ELF-1 (cell line): ENCODE measurements at regions not wholly inside any gene's neighbourhood (a gene's known extent, or its start where the extent isn't known, plus 50 kb on each side); places are given as distances from the start of the nearest gene placed in this dataset.

ENCODE experiments used
- DNase-seq: peaks from one replicate; pipeline ENCODE4 v3.0.0-alpha.2; 2016; ENCODE audit warnings: low read depth, low spot score

- no peak for DNase-seq
Measured at GRCh38 chr4:120314969-120315368, 248.3 kb upstream of the MAD2L1 start.

DNA sequence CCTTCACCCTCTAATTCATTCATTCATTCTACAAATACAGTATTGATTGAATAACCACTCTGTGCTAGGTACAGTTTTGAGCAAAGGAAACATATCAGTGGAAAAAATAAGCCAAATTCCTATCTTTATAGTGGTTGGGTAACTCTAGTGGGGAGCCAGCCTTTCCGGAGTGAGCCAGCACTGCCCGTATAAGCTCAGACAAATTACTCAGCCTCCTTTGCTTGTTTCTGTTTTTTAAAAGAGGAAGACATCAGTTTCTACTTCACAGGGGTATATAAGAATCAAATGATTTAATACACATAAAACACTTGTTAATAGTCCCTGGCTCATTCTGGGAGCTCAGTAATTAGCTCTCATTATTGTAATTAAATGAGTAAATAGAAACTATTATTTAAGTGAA is 238.2 kb upstream of the MAD2L1 start:
- no peak for DNase-seq

- no peak for DNase-seq
Measured at GRCh38 chr4:120299631-120300030, 233.0 kb upstream of the MAD2L1 start.

- no peak for DNase-seq
Measured at GRCh38 chr4:120293341-120293740, 226.7 kb upstream of the MAD2L1 start.

GRCh38 chr4:120291541-120291940 is 224.9 kb upstream of the MAD2L1 start:
- DNase-seq, result no peak

GRCh38 chr4:120290553-120290952 is 223.9 kb upstream of the MAD2L1 start:
- no peak for DNase-seq

- DNase-seq, result no peak
Measured at GRCh38 chr4:120286813-120287212, 220.2 kb upstream of the MAD2L1 start.

GRCh38 chr4:120281581-120281980 is 214.9 kb upstream of the MAD2L1 start:
- DNase-seq, result no peak

DNA sequence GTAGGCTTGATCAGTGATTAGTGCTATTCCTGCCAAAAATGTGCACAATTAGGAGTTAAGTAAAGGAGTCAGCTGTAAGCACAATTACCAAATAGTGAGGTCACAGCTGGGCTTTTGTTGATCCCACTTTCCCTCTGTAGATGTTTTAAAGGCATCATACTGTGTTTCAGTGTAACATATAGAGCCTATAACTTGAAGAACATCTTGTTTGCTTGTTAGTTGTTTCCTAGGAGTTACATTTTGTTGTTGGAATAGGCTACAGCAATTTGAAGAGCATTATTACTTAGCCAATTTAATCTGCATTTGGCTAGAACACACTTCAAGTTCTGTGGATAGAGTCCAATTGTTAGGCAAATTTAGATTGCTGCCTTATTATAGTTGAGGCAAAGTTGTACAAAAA is 210.7 kb upstream of the MAD2L1 start:
- DNase-seq, result no peak

GRCh38 chr4:120266602-120267001 is 200.0 kb upstream of the MAD2L1 start:
- no peak for DNase-seq

DNA sequence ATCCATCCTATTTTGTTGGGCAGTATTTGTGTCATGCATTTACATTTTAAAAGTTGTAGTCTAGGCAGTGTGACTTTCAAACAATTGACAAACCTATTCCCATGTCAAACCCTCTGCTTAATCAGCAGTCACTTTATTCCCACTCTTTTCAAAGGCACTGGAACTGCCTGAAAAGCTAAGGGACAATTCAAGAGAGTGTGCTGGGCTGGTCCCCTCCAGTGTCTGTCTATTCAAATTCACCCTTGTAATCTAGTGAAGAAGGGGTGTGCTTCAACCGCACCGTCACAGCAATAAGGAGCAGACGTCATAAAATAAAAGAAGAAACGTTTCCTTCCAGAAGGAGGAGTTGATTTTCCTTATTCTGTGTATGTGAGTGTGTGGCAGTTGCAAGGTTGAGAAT is 197.0 kb upstream of the MAD2L1 start:
- DNase-seq, result no peak

GRCh38 chr4:120261117-120261516 is 194.5 kb upstream of the MAD2L1 start:
- no peak for DNase-seq

GRCh38 chr4:120256112-120256775 is 189.6 kb upstream of the MAD2L1 start:
- DNase-seq, result peak; percentile 71

DNA sequence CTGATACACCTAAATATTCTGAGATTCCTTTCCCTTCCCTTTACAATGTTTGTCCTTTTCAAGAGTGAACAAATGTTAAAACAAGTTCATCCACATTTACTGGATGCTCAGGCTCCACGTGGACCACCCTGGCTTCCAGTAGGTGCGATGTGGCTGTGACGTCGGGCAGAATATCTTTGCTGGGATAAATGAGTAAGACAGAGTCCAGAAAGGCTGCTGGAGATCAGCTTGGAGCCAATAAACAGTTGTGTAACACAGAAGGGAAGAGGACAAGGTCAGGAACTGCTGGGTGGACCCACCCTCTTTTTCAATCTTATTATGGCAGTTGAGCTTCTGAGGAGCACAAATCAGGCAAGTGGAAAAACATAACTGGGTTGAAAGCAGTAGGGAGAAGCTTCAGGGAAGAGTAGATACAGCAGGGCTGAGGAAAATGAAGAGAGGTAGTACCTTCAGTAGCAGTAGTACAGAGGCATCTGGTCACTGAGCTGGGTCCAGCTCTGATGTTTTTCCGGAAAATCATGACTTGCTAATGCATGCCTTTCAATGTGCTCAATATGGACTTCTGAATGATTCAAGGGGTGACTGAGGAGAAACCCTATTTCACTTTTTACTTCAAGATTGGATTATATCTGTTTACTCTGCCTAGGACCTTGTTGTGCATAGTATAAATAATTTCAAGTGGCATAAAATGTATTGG is 171.8 kb upstream of the MAD2L1 start:
- no peak for DNase-seq

DNA sequence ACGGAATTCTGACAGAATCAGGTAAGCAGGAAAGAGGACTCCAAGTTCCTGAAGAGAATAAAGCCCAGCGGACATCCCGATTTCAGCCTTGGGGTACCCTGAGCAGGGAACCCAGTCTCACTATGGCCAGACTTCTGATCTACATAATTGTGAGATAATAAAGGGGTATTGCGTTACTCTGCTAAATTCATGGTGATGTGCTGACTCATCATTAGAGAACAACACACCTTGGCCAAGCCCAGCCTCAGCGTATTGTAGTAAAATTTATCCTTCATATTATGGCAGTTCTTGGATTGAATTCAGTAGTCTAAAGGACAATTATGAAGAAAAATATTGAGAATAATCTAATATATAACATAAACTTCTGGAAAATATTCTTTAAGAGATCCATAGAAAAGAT is 170.2 kb upstream of the MAD2L1 start:
- DNase-seq, result no peak

- no peak for DNase-seq
Measured at GRCh38 chr4:120232050-120232449, 165.4 kb upstream of the MAD2L1 start.

DNA sequence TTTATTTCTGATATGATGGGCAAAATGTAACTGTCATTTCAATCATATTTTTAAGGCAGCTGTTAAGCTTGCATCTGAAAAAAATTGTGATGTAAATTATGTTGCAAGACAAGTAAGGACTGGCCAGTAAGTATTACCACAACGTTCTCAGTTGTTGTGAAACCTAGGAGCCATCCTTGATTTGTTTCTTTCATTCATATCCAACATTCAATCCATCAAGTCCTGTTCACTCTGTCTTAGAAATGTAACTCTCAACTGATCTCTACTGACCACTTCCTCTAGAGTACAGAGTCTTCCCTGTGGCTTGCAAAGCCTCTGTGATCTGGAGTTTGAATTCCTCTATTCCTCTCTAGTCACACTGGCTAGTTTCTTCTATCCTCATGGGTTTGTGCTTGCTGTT is 161.4 kb upstream of the MAD2L1 start:
- DNase-seq, result no peak

DNA sequence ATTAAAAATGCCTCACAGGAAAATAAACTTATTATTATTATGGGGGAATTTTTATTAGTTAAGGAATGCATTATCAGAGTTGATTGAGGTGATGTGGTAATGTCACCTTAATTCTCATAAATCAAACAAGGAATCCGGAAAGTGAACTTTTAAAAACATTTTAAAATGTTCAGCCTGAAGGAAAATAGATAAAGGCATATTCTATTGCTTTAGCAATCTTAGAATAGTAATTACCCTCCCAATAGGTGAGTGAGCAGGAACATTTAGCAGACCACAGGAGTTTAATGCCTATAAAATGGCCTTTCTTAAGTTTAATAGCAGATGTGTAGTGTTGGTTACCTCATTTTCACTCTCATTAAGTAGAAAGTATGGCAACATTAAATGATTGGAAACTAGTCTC is 160.9 kb upstream of the MAD2L1 start:
- DNase-seq, result no peak

DNA sequence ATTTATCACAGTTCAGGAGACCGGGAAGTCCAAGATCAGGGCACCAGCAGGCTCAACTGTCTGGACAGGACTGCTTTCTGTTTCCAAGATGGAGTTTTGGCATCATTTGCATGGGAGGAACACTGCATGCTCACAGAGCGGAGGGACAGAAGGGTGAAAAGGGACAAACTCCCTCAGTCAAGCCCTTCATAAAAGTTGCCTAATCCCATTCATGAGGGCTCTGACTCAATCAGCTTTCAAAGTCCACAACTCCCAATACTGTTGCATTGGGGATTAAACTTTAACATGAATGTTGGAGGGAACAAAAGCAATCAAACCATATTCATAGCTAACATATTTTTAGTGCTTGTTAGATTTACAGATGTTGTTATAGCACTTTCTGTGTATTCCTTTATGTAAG is 158.9 kb upstream of the MAD2L1 start:
- no peak for DNase-seq

- no peak for DNase-seq
Measured at GRCh38 chr4:120218981-120219380, 152.3 kb upstream of the MAD2L1 start.

- DNase-seq, result no peak
Measured at GRCh38 chr4:120215350-120215749, 148.7 kb upstream of the MAD2L1 start.

DNA sequence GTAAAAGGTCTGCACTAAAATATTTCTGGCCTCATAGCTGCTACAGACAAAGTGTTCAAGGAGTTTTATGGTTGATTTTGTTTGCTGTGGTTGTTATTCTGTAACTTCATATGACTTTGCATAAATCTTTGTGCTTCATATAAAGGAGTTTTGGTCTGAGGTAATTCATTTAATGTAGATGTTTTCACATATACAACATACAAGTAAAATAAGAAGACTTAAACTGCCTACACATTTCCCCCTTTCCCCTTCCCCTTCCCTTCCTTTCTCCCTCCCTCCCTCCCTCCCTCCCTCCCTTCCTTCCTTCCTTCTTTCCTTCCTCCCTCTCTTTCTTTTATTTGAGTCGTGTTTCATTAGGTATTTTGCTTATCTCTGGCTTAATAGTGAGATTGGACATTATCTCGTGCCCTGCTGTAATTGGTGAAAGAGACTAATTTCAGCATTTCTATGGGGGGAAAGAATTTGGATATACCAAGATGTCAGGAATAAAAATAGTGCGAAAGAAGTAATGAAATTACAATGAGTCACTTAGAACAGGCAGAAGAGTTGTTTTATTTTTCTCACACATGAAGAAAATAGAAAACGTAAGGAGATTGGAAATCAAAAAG is 144.9 kb upstream of the MAD2L1 start:
- DNase-seq, result no peak

GRCh38 chr4:120209706-120210105 is 143.1 kb upstream of the MAD2L1 start:
- DNase-seq, result no peak
